GM12864 (cell line): ENCODE measurements at regions not wholly inside any gene's neighbourhood (a gene's known extent, or its start where the extent isn't known, plus 50 kb on each side); places are given as distances from the start of the nearest gene placed in this dataset.

Source experiments
- DNase-seq: peaks from one replicate; pipeline ENCODE4 v3.0.0-alpha.2; 2011; ENCODE audit warnings: low read depth
- H3K4me3 ChIP-seq: 2 replicates; pipeline ENCODE4 v1.5.1; 2011; ENCODE audit warnings: mild to moderate bottlenecking, low read depth, low read length, control low read depth
- CTCF ChIP-seq: IDR thresholded peaks from 2 replicates; pipeline ENCODE4 v1.5.1; 2011; ENCODE audit warnings: low read depth, mild to moderate bottlenecking, moderate library complexity, low read length, control low read depth, inconsistent platforms; ENCODE audit errors: missing control alignments

GRCh38 chr2:239725551-239725890 lies 299.6 kb downstream of the NDUFA10 start:
- no peak for DNase-seq
- H3K4me3 ChIP-seq: no peak overlapping the region
- TF ChIP-seq CTCF: no peak

- H3K4me3 ChIP-seq: no peak overlapping the region
- no peak for TF ChIP-seq CTCF
- DNase-seq: no peak
Measured at GRCh38 chr2:239724851-239725550, 300.1 kb downstream of the NDUFA10 start.

- no peak overlapping the region for H3K4me3 ChIP-seq
- DNase-seq: no peak
- TF ChIP-seq CTCF: no peak
Measured at GRCh38 chr2:239724194-239724849, 300.8 kb downstream of the NDUFA10 start.

GRCh38 chr2:239723486-239724193 lies 301.5 kb downstream of the NDUFA10 start:
- no peak overlapping the region for H3K4me3 ChIP-seq
- no peak for DNase-seq
- no peak for TF ChIP-seq CTCF

GRCh38 chr2:239722760-239723470 lies 302.2 kb downstream of the NDUFA10 start:
- no peak for TF ChIP-seq CTCF
- no peak for DNase-seq
- H3K4me3 ChIP-seq: no peak overlapping the region

- no peak overlapping the region for H3K4me3 ChIP-seq
- no peak for DNase-seq
- no peak for TF ChIP-seq CTCF
Measured at GRCh38 chr2:239721991-239722759, 303.0 kb downstream of the NDUFA10 start.
